Prostate gland (tissue), 2 donors: ENCODE measurements at regions not wholly inside any gene's neighbourhood (a gene's known extent, or its start where the extent isn't known, plus 50 kb on each side); places are given as distances from the start of the nearest gene placed in this dataset.

Experiments
- POLR2A ChIP-seq: fragments of 450-650 bp; IDR thresholded peaks from one replicate; pipeline ENCODE4 v1.6.1; 2016; ENCODE audit warnings: antibody characterized with exemption, mild to moderate bottlenecking
- POLR2AphosphoS5 ChIP-seq: sonication (generic); formaldehyde crosslinking; IDR thresholded peaks from one replicate; pipeline ENCODE4 v1.6.1; 2017; ENCODE audit warnings: antibody characterized with exemption
- TF ChIP-seq, protein P1 (sequence below), 4 experiments: fragments of 200-600 bp in 2 of 4; fragments of 450-650 bp in 2 of 4; sonication (generic) in 2 of 4; IDR thresholded peaks; 1 replicate in 3 of 4; 2 replicates in 1 of 4; pipeline ENCODE4 v1.5.1; 2016 to 2019; ENCODE audit warnings: antibody characterized with exemption in 4 of 4, mild to moderate bottlenecking in 2 of 4, moderate library complexity in 2 of 4

DNA sequence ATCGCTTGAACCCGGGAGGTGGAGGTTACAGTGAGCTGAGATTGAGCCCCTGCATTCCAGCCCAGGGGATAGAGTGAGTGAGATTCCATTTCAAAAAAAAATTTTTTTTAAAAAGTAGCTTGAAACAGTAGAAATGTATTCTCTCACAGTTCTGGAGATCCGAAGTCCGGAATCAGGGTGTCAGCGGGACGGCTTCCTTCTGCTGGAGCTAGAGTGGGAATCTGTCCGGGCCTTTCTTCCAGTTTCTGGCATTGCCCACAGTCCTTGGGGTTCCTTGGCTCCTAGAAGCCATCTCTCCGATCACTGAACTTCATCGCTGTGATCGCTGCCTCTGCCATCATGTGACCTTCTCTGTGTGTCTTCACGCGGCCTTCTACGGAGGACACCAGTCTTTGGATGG lies 181.2 kb upstream of the CIBAR2 start:
- TF ChIP-seq, protein P1, sequence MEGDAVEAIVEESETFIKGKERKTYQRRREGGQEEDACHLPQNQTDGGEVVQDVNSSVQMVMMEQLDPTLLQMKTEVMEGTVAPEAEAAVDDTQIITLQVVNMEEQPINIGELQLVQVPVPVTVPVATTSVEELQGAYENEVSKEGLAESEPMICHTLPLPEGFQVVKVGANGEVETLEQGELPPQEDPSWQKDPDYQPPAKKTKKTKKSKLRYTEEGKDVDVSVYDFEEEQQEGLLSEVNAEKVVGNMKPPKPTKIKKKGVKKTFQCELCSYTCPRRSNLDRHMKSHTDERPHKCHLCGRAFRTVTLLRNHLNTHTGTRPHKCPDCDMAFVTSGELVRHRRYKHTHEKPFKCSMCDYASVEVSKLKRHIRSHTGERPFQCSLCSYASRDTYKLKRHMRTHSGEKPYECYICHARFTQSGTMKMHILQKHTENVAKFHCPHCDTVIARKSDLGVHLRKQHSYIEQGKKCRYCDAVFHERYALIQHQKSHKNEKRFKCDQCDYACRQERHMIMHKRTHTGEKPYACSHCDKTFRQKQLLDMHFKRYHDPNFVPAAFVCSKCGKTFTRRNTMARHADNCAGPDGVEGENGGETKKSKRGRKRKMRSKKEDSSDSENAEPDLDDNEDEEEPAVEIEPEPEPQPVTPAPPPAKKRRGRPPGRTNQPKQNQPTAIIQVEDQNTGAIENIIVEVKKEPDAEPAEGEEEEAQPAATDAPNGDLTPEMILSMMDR (IDR thresholded peaks at IDR 0.05), result no peak
- TF ChIP-seq POLR2A (no peak), POLR2AphosphoS5 (no peak)
